HG03103 (cell line): ENCODE measurements at regions not wholly inside any gene's neighbourhood (a gene's known extent, or its start where the extent isn't known, plus 50 kb on each side); places are given as distances from the start of the nearest gene placed in this dataset.
A peak's percentile ranks its signal among the peaks of the same experiment; 100 is the strongest.

Source experiments
- ATAC-seq: cut with Tn5 transposase; IDR thresholded peaks from one replicate; pipeline ENCODE4 v1.9.1; 2021; ENCODE audit warnings: low read depth; ENCODE audit not compliant: unreplicated experiment

DNA sequence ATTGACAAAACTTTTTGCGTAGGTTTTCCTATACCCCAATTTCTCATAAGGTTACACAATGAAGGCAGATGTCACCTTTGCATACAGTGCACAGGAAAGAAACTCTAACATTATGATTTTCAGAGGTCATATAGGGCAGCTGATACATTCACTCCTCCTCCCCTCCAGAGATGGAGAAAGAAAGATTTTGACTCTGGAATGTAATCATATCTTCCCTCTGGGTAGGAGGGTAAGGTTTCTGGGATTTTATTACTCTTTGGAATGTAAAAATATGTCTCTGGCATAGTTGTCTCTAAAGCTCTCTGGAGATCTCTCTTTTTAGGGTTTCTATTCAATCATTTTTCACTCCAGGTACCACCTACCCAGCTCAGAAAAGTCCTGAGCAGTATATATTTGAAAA lies 398.3 kb downstream of the GPD2 start:
- ATAC-seq, result no peak

DNA sequence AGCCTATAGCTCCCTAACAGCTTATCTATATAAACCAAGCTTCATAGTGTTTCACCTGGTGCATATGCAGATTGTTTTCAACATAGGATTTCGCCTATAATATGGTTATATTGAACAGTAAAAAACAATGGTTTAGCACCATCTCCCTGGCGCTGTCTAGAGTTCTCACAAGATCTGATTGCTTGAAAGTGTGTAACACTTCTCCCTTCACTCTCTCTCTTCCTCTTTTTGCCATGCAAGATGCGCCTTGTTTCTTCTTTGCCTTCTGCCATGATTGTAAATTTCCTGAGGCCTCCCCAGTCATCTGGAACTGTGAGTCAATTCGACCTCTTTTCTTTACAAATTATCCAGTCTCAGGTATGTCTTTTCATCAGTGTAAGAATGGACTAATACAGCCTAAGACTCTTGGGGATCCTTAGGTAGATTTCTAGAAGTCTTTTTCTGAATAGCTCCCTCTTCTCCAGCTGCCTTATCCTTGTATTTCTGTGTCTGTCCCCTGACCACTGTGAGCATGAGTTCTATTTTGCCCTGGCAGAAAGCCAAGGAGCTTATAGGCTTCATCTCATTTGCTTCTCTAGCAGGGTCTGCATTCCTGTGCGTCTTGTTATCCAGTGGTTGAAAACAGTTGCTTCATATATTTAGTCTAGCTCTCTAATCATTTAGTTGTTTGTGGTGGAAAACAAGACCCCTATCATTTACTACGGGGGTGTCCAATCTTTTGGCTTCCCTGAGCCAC lies 401.6 kb downstream of the GPD2 start:
- no peak for ATAC-seq

DNA sequence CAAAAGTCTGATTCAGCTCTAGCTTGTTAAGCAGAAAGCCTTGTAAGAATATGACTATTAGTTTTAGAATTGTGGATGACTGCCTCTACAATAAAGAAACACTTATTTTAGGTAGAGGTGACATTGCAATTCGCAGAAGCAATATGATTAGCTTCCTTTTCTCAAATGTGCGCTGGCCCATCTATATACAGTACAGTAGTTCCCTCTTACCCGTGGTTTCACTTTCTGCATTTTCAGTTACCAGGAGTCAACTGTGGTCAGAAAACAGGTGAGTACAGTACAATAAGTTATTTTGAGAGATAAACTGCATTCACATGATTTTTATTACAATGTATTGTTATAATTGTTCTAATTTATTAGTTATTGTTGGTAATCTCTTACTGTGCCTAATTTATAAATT lies 405.1 kb downstream of the GPD2 start:
- ATAC-seq, result no peak

DNA sequence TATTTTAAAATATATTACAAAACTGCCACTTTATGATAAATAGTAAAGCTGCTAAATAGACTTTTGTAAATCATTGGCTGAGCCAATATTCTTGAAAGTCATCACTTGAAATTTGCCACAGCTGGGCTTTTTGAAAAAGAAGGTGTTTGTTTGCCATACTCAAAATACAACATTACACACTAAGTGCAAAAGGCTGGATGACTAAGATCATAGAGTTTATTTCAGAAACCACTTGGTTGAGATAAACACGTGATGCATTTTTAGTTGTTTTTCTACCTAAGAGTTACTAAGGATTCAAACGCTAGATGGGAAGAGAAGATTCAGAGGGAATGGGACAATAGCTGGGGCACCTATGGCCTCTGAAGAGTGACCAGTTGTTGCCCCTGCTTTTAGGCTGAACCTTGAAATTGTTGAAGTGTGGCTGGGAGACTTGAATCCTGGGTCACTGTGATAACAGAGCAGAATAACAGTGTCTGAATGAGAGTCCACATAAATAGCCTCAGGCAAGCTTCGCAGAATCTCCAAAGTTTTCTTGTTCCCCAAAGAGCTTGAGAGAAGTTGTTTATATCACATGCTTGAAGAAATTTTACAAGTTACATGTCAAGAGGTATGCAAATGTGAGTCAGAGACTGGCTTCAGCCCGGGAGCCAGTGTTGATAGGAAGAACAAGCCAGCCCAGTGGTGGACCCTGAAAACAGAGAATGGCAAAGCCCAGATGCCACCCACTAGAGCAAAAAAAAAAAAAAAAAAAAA lies 409.8 kb downstream of the GPD2 start:
- ATAC-seq, result no peak

DNA sequence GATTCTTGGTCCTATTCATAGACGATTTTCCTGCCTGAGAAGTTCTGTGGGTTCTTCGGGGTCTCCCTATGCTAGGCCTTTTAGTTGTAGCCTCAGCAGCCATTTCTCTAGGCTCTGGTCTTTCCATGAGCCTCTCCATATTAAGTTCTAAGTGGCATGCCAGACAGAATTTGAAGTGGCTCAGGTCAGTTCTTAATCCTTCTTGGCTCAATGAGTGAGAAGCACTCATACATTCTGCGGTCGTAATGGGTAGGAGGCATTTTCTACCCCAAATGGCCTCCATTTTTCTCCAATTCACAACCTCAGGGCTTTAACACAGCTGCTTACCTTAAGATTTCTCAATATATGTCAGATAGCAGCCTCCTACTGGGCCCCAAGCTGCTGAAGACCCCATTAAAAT lies 405.3 kb upstream of the GALNT5 start:
- no peak for ATAC-seq

DNA sequence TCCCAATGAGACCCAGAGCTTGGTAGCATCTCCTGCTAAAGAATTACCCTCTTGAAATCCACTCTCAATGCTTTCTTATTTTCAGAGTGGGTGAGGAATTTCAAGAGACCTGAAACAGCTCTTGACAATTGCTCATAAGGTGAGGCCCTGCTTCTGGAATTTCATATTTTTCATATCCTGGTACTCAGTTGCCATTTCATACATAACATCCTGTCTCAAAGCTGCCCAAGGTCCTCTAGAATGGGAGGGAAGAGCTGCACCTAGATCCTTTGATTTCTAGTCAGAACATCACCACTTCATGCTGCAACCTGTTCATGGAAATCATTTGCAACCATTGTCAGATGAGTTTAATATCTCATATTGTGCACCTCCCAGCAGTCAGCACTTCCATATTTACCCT lies 404.8 kb upstream of the GALNT5 start:
- no peak for ATAC-seq

DNA sequence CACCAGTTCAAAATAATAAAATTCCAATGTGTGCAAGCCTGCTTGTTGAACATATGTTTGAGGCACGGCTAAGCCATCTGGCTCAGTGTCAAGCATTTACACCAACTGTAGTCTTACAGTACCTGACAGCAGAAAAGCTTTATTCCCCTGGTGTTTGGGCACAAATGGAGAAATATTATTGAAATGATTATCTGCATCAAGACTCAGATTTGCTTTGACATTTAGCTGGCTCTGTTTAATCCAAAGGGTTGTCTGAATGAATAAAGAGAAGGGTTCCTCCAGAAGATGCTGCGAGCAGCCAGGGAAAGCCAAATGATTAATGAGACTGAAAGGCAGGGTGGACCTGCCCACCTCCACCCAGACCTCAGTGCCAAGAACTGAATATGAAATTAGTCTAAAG lies 393.2 kb upstream of the GALNT5 start:
- no peak for ATAC-seq

DNA sequence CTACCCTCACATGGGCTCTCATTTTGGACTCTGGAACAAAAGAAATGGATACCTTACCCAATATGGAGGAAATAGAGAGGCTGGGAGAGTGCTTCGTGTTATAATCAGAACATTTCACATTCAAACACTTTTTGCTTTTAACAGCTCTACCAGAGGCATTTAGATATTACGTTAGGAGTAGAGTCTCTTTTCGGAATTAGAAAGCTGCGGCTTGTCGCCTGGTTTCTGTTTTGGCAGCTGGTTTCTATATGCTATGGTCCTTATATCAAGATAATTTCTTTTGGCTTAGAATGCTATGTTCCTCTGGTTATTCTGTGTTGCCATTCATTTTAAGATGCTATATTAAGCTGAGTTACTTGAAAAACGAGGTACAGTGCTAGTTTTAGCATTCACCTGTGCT lies 392.8 kb upstream of the GALNT5 start:
- no peak for ATAC-seq

DNA sequence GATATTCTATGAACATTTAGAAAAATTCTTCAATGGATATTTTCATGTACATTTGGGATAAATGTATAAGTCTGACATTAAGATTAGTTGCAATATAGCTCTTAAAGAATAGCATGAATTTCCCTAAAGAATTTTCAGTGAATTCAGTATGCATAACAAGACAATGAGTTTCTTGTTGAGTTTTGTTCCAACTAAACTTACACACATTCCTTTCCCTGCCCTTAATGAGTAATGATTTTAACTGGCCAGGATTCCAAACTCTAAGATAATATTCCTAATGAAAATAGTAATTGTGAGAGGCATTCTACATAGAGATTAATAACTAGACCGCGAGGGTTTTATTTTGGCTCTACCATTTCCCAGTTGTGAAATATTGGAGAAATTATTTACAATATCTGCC lies 390.3 kb upstream of the GALNT5 start:
- ATAC-seq, result no peak

DNA sequence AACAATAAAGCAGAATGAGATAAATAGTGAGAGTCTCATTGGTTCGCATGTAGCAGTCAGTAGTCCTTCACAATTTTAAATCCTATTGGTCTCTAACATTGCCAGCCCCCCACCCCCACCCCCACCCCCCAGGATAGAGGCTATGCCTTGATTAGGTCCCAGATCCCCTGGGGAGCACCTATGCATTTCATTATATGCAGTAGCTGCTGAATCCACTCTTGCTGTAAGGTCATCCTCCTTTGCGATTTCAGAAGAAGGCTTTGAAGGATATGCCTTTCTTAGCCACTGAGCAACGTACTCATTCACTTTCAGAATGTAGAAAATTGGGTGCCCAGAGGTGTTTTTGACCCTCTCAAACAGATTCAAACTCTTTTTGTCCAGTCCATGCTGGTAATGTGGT lies 382.8 kb upstream of the GALNT5 start:
- ATAC-seq, result no peak

DNA sequence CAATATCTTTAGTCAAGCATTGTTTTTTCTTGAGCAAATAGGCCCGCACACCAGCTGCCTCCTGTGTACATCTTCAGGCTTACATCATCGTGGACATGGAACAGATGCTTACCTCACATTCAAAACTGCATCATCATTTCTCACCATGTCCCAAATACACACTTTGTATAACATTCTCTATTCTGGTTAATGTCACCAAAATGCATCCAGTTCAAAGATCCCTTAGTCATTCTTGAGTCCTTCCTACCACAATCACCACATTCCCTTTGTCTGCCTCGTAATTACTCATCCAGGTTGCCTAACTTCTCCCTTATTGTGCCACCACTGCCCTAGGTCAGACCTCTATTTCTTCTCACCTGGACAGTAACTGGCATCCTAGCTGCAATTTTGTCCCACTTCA lies 373.7 kb upstream of the GALNT5 start:
- ATAC-seq, result no peak

DNA sequence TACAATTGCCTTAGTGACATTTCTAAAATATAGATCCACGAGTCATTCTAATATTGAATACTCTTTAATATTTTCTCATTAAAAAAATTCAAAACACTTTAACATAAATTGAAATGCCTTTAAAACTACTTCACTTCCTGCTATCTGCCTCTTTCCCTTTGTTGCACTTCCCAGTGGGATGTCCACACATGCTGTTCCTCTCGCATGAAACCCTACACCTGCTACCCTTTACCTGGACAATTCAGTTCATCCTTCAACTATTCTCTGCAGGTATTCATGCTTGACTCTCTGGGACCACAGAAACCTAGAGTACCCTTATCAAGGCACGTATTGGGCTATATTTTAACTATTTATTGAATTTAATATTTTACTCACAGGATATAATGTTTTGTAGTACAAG lies 373.3 kb upstream of the GALNT5 start:
- ATAC-seq, result no peak

DNA sequence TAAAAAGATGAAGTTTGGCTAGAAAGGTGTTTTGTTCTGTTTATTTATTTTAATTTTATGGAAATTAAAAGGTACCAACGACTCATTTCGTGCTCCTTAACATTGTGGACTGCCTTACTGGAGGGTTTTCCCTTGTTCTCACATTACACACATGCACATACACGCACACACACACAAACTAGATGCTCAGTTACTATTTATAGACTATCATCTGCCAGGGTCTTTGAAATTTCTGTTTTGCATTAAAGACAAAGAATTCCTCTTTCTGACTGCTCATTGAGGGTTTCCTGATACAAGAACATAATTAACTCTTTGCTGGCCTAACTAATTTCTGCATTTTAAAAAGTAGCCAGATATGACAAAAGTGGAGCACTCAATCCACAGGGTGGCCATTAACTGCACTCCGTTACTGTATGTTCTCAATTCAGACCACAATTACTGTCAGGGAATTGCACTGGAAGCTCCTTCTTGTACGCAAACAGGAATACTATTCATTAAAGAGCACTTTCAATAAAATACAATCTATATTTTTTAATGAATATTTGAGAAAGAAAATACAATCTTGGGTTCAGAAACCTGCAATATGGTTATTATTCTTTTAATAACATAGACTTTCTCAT lies 366.9 kb upstream of the GALNT5 start:
- ATAC-seq, result no peak

DNA sequence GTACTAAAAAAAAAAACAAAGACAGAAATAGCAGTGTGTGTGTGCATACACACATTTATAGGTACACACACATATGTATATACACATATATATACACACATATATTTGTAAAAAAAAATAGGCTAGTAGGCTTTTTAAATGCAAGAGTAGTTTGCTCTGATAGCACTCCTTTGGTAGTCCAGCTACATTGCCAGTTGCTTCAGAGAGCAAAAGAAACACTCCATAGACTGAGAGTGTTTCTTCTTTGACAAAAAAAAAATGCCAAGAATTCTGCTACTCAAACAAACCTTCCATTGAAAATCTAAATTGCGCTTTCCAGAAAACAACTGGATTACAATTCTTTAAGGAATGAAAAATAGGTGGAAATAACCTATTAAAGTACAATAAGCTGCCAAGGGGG lies 365.9 kb upstream of the GALNT5 start:
- ATAC-seq, result no peak

DNA sequence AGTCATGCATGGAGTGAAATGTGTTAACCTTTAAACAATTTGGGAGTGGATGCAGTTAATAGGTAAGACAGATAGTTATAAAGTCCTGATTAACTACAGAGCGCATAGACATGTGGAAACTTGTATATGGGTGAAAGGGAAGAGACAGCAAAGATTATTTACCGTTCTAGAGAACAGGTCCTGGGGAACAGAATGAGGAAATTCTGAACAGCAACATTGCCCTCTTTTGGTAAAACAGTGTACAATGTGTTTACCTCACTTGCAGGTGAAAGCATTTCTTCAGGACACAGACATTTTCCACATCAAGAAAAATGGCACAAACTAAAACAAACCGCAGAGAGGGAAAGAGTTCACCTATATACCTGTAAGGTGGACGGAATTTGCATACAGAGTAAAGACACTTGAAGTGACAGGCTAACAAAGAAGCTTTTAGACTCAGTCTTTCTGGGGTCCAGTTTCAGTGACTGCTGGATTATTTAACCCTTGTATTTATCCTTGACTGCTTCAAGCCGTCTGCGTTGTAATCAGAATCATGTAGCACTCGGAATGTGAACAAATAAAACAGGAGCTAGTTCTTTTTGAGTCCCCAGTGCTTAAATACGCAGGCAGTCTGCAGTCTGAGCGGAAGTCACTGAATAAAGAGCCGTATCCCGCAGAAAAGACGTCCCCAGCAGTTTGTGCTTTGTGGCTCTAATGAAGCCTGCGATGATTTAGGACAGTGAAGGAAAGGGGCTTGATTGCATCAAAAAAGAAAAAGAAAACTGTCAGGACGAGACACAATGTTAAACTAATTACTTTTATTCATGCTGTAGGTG lies 364.8 kb upstream of the GALNT5 start:
- ATAC-seq, result peak; percentile 29

DNA sequence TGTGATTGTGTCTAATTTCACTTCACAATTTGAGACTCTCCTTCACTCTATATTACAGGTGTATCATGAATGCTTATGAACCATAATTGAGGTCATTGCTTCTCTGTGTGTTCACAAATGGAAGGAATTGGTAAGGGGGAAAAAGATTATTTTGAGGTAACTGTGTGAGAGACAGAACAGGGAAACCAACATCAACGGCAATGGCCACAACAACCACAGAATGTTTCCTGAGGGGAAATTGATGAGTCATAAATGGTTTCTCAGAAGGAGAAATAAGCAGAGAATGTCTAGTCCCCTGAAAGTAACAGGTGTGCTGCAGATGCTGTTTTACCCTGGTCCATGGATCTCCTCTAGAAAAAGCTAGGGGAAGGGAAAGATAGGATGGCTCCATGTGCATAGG lies 361.2 kb upstream of the GALNT5 start:
- peak; percentile 96 for ATAC-seq

DNA sequence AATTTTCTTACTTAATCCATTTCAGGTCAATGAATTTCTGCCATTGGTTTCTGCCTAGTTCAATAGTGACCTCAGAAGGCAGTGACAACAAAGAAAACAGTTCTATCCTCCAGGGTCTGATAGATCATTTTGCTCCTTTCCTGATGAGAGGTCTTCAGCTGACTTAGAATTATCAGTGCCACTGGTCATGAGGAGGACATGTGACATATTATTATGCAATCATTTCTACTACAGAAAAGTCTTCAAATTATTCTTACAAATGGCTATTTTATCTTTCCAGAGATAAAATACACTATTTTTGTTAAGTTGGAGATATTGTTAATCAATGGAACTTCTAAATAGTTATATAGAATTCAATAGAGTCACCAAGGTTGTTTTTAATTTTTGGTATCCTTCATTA lies 360.0 kb upstream of the GALNT5 start:
- no peak for ATAC-seq

DNA sequence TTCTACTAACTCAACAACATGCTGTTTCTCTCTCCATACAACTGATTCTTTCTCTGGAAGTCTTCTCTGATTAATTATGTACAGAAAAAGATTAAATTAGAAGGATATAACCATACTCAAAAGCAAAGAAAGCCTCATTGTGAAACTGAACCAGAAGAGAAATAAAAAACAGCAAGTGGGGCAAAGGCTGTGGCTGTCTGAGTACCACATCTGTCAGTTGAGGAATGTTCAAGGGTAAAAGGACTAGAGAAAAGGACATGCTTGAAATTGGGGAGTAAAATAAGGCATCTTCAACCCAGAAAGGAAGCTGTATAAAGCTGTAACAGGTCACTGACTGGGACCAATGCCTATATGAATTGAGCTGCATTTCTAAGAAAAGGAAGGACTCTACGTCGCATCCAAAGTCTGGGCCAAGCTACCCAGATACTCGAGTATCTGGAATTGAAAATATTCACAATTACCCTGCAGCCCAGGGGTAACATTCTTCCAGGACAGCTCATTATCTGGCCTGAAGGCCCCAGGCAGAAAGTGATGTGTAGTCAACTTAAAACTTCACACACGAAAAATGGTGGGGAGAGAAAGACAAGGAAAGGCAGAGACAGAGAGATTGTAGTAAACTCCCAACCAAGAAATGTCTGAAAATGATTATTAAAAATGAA lies 356.0 kb upstream of the GALNT5 start:
- no peak for ATAC-seq

DNA sequence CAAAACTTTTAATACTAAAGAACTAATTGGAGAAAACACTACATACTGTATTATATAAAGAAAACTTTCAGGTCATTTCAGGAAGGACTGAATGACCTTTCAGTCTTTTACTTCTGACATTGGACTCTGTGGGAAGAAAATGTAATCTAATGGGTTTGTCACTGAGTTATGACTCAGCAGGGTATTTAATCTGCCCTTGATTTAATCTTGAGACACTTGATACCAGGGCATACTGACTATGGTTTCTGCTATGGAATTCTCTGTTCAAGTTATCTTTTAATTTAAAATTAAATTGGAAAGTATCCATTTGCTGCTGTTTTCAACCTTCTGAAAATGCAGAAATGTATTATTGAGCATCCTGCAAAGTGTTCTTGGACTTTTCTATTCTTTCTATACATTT lies 354.2 kb upstream of the GALNT5 start:
- ATAC-seq, result no peak

DNA sequence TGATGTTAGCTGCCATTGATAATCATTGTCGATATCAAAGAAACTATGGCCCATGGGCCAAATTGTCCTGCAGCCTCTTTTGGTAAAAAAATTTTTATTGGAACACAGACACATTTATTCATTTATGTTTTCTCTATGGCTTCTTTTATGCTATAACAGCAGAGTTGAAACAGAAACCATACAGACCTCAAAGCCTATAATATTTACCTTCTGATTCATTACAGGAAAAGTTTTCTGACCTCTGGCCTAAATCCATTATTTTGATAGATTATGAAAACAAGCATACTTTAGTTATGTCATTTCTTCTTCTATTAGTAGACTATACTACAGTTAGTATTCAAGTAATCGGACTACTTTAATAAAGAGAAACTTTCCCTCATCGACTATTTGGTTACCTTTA lies 349.7 kb upstream of the GALNT5 start:
- no peak for ATAC-seq

DNA sequence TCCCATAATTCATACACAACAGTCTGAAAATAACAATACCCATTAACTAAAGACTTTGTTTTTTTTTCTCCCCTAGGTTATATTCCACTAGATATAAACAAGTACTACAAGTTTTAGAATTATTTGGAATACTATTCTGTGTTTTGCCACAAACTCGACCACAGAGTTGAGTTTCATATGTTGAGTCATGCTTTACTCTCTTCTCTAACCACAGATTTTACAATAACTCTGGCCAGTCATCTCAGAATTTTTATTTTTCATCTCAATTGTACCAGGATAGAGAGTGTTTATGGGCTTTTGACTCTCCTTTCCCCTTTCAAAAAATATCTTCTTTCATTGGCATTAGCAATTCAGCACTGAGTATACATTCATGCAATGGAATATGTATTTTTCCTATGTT lies 348.7 kb upstream of the GALNT5 start:
- peak; percentile 73 for ATAC-seq
